ENCODE measurements at regions not wholly inside any gene's neighbourhood (a gene's known extent, or its start where the extent isn't known, plus 50 kb on each side); places are given as distances from the start of the nearest gene placed in this dataset.
"Not testable (repeated sequence)": the region's sequence is repeated elsewhere in the genome, so short reads cannot be mapped to it uniquely, and the experiment has no call there.

- not testable (repeated sequence) for TF ChIP-seq ZNF146 (tag by site-specific recombination; IDR thresholded peaks at IDR 0.05); SP2 (tag by site-specific recombination; IDR thresholded peaks at IDR 0.05); ZNF791 (tag by site-specific recombination; IDR thresholded peaks at IDR 0.05); ZBTB11 (tag by site-specific recombination; conservative IDR thresholded peaks at IDR 0.05; ENCODE audit: low read depth); ELK4 (IDR thresholded peaks at IDR 0.05; ENCODE audit: borderline replicate concordance, low read depth, low read length); ZNF324 (tag by site-specific recombination; IDR thresholded peaks at IDR 0.05); ZBTB10 (tag by site-specific recombination; IDR thresholded peaks at IDR 0.05); CTCF (tag by site-specific recombination; IDR thresholded peaks at IDR 0.05); ATF2 (tag by site-specific recombination; IDR thresholded peaks at IDR 0.05; ENCODE audit: low read depth); ZNF701 (tag by site-specific recombination; IDR thresholded peaks at IDR 0.05); ZNF785 (tag by site-specific recombination; IDR thresholded peaks at IDR 0.05)
Observed at GRCh38 chr2:155879900-155880299, 452.6 kb downstream of the NR4A2 start.
